NB4 (cell line): ENCODE measurements at regions not wholly inside any gene's neighbourhood (a gene's known extent, or its start where the extent isn't known, plus 50 kb on each side); places are given as distances from the start of the nearest gene placed in this dataset.

Source experiments
- DNase-seq: peaks from one replicate; pipeline ENCODE4 v3.0.0; 2010; ENCODE audit warnings: low read depth
- H3K4me3 ChIP-seq: one replicate; pipeline ENCODE4 v1.5.1; 2011; ENCODE audit warnings: mild to moderate bottlenecking, low read depth, low read length, moderate library complexity
- MAX ChIP-seq: IDR thresholded peaks from 2 replicates; pipeline ENCODE4 v1.6.1; 2011; ENCODE audit warnings: low read depth, low read length
- MYC ChIP-seq: IDR thresholded peaks from 2 replicates; pipeline ENCODE4 v1.6.1; 2011; ENCODE audit warnings: low read depth, low read length
- POLR2A ChIP-seq: IDR thresholded peaks from 2 replicates; pipeline ENCODE4 v1.6.1; 2011; ENCODE audit warnings: mild to moderate bottlenecking; ENCODE audit not compliant: insufficient read length; ENCODE audit errors: extremely low read depth
- TF ChIP-seq, protein P1 (sequence below): IDR thresholded peaks from one replicate; pipeline ENCODE4 v1.5.1; 2012; ENCODE audit warnings: low read depth, low read length

DNA sequence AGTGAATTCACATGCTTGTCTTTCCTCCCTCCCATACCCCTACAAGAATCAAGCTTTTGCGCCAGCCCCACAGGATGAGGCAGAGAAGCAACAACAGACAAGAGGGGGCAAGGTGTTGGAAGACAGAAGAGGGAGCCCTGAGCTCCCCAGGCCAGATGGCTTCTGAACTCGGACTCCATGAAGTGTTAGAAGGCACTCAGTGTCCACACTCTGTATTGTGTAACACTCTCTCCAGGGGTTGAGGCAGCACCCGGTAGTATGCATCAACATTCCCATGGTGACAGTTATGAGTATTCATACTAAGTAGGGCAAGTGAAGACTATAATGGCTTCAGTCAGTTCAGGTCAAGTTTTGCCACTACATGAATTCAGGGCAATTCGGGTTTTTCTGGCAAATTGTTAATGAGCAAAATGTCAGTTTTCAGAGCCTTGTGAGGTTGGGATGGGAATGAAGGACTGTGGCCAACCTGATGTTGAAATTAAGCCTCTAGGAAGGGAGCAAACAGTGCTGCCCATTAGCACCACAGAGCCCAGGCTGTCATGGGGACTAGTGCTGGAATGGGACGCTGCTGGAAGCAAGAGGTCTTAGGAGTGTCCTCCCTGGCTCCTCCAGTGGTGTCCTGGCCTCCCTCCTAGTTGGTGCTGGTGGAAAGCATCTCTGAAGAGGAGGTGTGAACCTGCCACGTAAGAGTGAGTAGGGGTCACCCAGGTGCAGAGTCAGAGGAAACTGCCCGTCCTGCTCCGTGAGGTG lies 79.4 kb downstream of the KLF15 start:
- TF ChIP-seq MYC (no peak), MAX (no peak), POLR2A (no peak)
- DNase-seq: peak; percentile 35

GRCh38 chr3:126275620-126275904 lies 81.6 kb downstream of the KLF15 start:
- no peak overlapping the region for H3K4me3 ChIP-seq
- TF ChIP-seq MYC (no peak), POLR2A (no peak)
- TF ChIP-seq, protein P1, sequence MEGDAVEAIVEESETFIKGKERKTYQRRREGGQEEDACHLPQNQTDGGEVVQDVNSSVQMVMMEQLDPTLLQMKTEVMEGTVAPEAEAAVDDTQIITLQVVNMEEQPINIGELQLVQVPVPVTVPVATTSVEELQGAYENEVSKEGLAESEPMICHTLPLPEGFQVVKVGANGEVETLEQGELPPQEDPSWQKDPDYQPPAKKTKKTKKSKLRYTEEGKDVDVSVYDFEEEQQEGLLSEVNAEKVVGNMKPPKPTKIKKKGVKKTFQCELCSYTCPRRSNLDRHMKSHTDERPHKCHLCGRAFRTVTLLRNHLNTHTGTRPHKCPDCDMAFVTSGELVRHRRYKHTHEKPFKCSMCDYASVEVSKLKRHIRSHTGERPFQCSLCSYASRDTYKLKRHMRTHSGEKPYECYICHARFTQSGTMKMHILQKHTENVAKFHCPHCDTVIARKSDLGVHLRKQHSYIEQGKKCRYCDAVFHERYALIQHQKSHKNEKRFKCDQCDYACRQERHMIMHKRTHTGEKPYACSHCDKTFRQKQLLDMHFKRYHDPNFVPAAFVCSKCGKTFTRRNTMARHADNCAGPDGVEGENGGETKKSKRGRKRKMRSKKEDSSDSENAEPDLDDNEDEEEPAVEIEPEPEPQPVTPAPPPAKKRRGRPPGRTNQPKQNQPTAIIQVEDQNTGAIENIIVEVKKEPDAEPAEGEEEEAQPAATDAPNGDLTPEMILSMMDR: no peak
- peak; percentile 57 for DNase-seq

More for the DNA sequence above, 79.4 kb downstream of the KLF15 start:
- no peak overlapping the region for H3K4me3 ChIP-seq

DNA sequence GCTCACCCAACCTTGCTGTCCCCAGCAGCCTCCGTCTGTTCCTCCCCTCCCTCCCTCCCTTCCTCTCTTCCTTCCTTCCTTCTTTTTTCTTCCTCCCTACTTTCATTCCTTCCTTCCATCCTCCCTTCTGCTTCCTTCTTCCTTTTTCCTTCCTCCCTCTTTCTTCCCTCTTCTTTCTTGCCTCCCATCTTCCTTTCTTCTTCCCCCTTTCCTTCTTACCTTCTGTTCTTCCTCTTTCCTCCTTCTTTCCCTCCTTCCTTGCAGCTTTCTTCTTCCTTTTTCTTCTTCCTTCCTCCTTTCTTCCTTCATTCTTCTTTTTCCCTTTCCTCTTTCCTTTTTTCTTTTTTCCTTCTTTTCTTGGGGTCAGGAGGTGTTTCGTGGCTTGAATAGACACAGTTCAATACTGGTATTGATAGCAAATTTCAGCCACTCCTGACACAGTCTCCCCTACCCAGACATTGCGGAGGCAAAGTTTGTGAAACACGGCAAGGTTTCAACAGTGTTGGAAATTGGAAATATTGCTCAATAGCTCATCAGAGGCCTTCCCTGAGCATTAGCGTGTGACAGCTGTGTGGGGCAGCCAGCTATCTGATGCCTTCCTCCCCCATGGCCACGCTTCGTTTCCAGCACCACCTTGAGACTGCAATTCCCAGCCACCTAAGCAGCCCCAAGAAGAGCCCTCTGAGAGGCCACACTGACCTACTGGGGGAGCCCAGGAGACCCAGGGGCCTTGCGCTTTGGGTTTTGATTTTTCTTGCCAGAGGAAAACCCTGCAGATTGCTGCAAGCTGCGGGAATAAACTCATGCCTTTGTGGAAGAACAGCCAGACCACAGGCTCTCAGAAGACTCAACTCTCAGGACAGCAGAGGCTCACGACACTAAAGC lies 82.2 kb downstream of the KLF15 start:
- TF ChIP-seq, protein P1: no peak
- TF ChIP-seq MYC: peak; percentile 64; the same call in 1 of the 2 replicates
- peak; percentile 62 for TF ChIP-seq MAX

GRCh38 chr3:126270145-126270811 lies 86.9 kb downstream of the KLF15 start:
- DNase-seq: no peak
- H3K4me3 ChIP-seq: no peak overlapping the region
- TF ChIP-seq MAX: no peak
- TF ChIP-seq POLR2A: no peak

More for the DNA sequence above, 82.2 kb downstream of the KLF15 start:
- peak; percentile 83 for DNase-seq
- no peak overlapping the region for H3K4me3 ChIP-seq

- DNase-seq: no peak
- no peak overlapping the region for H3K4me3 ChIP-seq
- no peak for TF ChIP-seq POLR2A
- TF ChIP-seq, protein P1: no peak
- no peak for TF ChIP-seq MAX
- TF ChIP-seq MYC: no peak
Observed at GRCh38 chr3:126269354-126269753, 87.9 kb downstream of the KLF15 start.

GRCh38 chr3:126268866-126269265 lies 88.3 kb downstream of the KLF15 start:
- DNase-seq: no peak
- no peak overlapping the region for H3K4me3 ChIP-seq
- TF ChIP-seq POLR2A: no peak
- TF ChIP-seq MAX: no peak
- TF ChIP-seq, protein P1: no peak
- no peak for TF ChIP-seq MYC
